Cerebellar cortex (tissue), 1 donor: ENCODE measurements at regions not wholly inside any gene's neighbourhood (a gene's known extent, or its start where the extent isn't known, plus 50 kb on each side); places are given as distances from the start of the nearest gene placed in this dataset.
"Not testable (repeated sequence)": the region's sequence is repeated elsewhere in the genome, so short reads cannot be mapped to it uniquely, and the experiment has no call there.

Source experiments
- DNase-seq: peaks from one replicate; pipeline ENCODE4 v3.0.0-alpha.2; 2015; ENCODE audit warnings: low spot score

GRCh38 chr6:47180633-47181032, 129.1 kb downstream of the TNFRSF21 start:
- no peak for DNase-seq

GRCh38 chr6:47179286-47179685, 130.4 kb downstream of the TNFRSF21 start:
- no peak for DNase-seq

GRCh38 chr6:47175656-47176055, 133.5 kb upstream of the ADGRF1 start:
- no peak for DNase-seq

- no peak for DNase-seq
Observed at GRCh38 chr6:47174502-47175023, 132.4 kb upstream of the ADGRF1 start.

GRCh38 chr6:47174063-47174462, 131.9 kb upstream of the ADGRF1 start:
- DNase-seq = not testable (repeated sequence)

GRCh38 chr6:47173145-47173544, 131.0 kb upstream of the ADGRF1 start:
- DNase-seq = not testable (repeated sequence)

GRCh38 chr6:47170617-47170947, 128.4 kb upstream of the ADGRF1 start:
- DNase-seq = no peak

GRCh38 chr6:47169785-47170616, 127.9 kb upstream of the ADGRF1 start:
- DNase-seq = no peak

GRCh38 chr6:47168180-47168579, 126.0 kb upstream of the ADGRF1 start:
- no peak for DNase-seq

- no peak for DNase-seq
Observed at GRCh38 chr6:47165918-47166317, 123.8 kb upstream of the ADGRF1 start.

- no peak for DNase-seq
Observed at GRCh38 chr6:47164877-47165276, 122.7 kb upstream of the ADGRF1 start.

- no peak for DNase-seq
Observed at GRCh38 chr6:47163536-47163935, 121.4 kb upstream of the ADGRF1 start.

- DNase-seq = no peak
Observed at GRCh38 chr6:47162793-47163192, 120.7 kb upstream of the ADGRF1 start.

GRCh38 chr6:47162231-47162630, 120.1 kb upstream of the ADGRF1 start:
- DNase-seq = no peak

GRCh38 chr6:47161176-47161687, 119.1 kb upstream of the ADGRF1 start:
- no peak for DNase-seq

- no peak for DNase-seq
Observed at GRCh38 chr6:47160702-47161101, 118.6 kb upstream of the ADGRF1 start.

GRCh38 chr6:47159763-47160162, 117.6 kb upstream of the ADGRF1 start:
- no peak for DNase-seq

GRCh38 chr6:47157653-47158219, 115.6 kb upstream of the ADGRF1 start:
- no peak for DNase-seq

GRCh38 chr6:47157063-47157462, 114.9 kb upstream of the ADGRF1 start:
- DNase-seq = no peak

- no peak for DNase-seq
Observed at GRCh38 chr6:47156196-47156595, 114.1 kb upstream of the ADGRF1 start.

- no peak for DNase-seq
Observed at GRCh38 chr6:47153404-47153755, 111.2 kb upstream of the ADGRF1 start.

- no peak for DNase-seq
Observed at GRCh38 chr6:47152666-47153403, 110.7 kb upstream of the ADGRF1 start.
